CD14-positive monocyte (primary cell): ENCODE measurements at regions not wholly inside any gene's neighbourhood (a gene's known extent, or its start where the extent isn't known, plus 50 kb on each side); places are given as distances from the start of the nearest gene placed in this dataset.

ENCODE experiments used
- DNase-seq, 3 donors: peaks; one replicate each; pipeline ENCODE4 v3.0.0-alpha.2; 2011 to 2022
- H2AFZ ChIP-seq: 2 replicates; pipeline ENCODE4 v1.6.0; 2012; ENCODE audit warnings: mild to moderate bottlenecking, low read depth, low read length, inconsistent platforms; ENCODE audit not compliant: insufficient read depth, poor library complexity, severe bottlenecking
- H3K27ac ChIP-seq, 2 donors: 1 replicate in 1 of 2; 2 replicates in 1 of 2; pipeline ENCODE4 v1.5.1; 2012 to 2013; ENCODE audit warnings: low read length in 2 of 2, control low read depth in 1 of 2, inconsistent platforms in 1 of 2, low read depth in 1 of 2, mild to moderate bottlenecking in 1 of 2
- H3K27me3 ChIP-seq, 2 donors: one replicate each; pipeline versions ENCODE4 v1.6.0 to v1.6.1; 2011 to 2013; ENCODE audit warnings: low read length in 2 of 2; ENCODE audit not compliant: control insufficient read depth in 2 of 2, insufficient read depth in 2 of 2
- H3K36me3 ChIP-seq, 2 donors: replicated peaks in 1 of 2; 1 replicate in 1 of 2; 2 replicates in 1 of 2; pipeline versions ENCODE4 v1.5.1 to v1.6.1; 2012 to 2013; ENCODE audit warnings: low read length in 2 of 2, control low read depth in 1 of 2, inconsistent platforms in 1 of 2, mild to moderate bottlenecking in 1 of 2; ENCODE audit not compliant: insufficient read depth in 2 of 2, control insufficient read depth in 1 of 2
- H3K4me1 ChIP-seq, 2 donors: 1 replicate in 1 of 2; 2 replicates in 1 of 2; pipeline versions ENCODE4 v1.5.1 to v1.6.1; 2012 to 2013; ENCODE audit warnings: low read length in 2 of 2, control low read depth in 1 of 2, inconsistent platforms in 1 of 2, mild to moderate bottlenecking in 1 of 2, moderate library complexity in 1 of 2; ENCODE audit not compliant: insufficient read depth in 2 of 2, control insufficient read depth in 1 of 2
- H3K4me2 ChIP-seq: replicated peaks from 2 replicates; pipeline ENCODE3; 2012; ENCODE audit warnings: low read length, moderate library complexity, mild to moderate bottlenecking; ENCODE audit not compliant: poor library complexity, severe bottlenecking; ENCODE audit errors: extremely low read depth
- H3K4me3 ChIP-seq, 3 experiments: fragments of 200-600 bp in 1 of 3; sonication (generic) in 1 of 3; replicated peaks in 1 of 3; 1 replicate in 2 of 3; 2 replicates in 1 of 3; pipeline ENCODE4 v1.5.1; 2011 to 2013; ENCODE audit warnings: low read length in 3 of 3, mild to moderate bottlenecking in 3 of 3, control low read depth in 2 of 3, low read depth in 2 of 3, inconsistent platforms in 1 of 3, moderate library complexity in 1 of 3
- H3K79me2 ChIP-seq: 2 replicates; pipeline ENCODE4 v1.6.0; 2012; ENCODE audit warnings: mild to moderate bottlenecking, control low read depth, inconsistent platforms, low read length, moderate library complexity; ENCODE audit not compliant: insufficient read depth
- H3K9ac ChIP-seq: 2 replicates; pipeline ENCODE4 v1.6.0; 2017; ENCODE audit warnings: low read length, mild to moderate bottlenecking; ENCODE audit not compliant: insufficient read depth, poor library complexity, severe bottlenecking
- H3K9me3 ChIP-seq, 2 donors: replicated peaks in 1 of 2; 1 replicate in 1 of 2; 2 replicates in 1 of 2; pipeline versions ENCODE4 v1.5.1 to v1.6.1; 2012 to 2013; ENCODE audit warnings: low read length in 2 of 2, control low read depth in 1 of 2; ENCODE audit not compliant: control insufficient read depth in 1 of 2, insufficient read depth in 1 of 2
- H4K20me1 ChIP-seq: 2 replicates; pipeline ENCODE4 v1.6.0; 2012; ENCODE audit warnings: mild to moderate bottlenecking, low read length, control low read depth, moderate library complexity; ENCODE audit not compliant: insufficient read depth
- H3K27ac Mint-ChIP-seq, 7 donors: one replicate each; pipeline ENCODE4 v1.8.0; 2020; ENCODE audit warnings: mild to moderate bottlenecking in 7 of 7, mixed read lengths in 7 of 7, moderate library complexity in 6 of 7, inconsistent platforms in 2 of 7
- H3K27me3 Mint-ChIP-seq, 3 donors: one replicate each; pipeline ENCODE4 v1.8.0; 2021 to 2022; ENCODE audit warnings: low read depth in 3 of 3, mild to moderate bottlenecking in 3 of 3, mixed read lengths in 3 of 3, moderate library complexity in 3 of 3, inconsistent platforms in 1 of 3
- H3K36me3 Mint-ChIP-seq, 2 donors: one replicate each; pipeline ENCODE4 v1.8.0; 2020; ENCODE audit warnings: mixed read lengths in 2 of 2, inconsistent platforms in 1 of 2, mild to moderate bottlenecking in 1 of 2
- H3K4me1 Mint-ChIP-seq: one replicate; pipeline ENCODE4 v1.8.0; 2020; ENCODE audit warnings: mild to moderate bottlenecking, mixed read lengths
- H3K4me3 Mint-ChIP-seq, 2 donors: one replicate each; pipeline ENCODE4 v1.8.0; 2020; ENCODE audit warnings: mild to moderate bottlenecking in 2 of 2, mixed read lengths in 2 of 2, moderate library complexity in 1 of 2
- H3K9me3 Mint-ChIP-seq, 7 donors: one replicate each; pipeline ENCODE4 v1.8.0; 2020 to 2022; ENCODE audit warnings: mixed read lengths in 7 of 7, mild to moderate bottlenecking in 6 of 7, moderate library complexity in 6 of 7, inconsistent platforms in 2 of 7
- WGBS: methylation state at CpG from one replicate; pipeline ENCODE4 v1.1.5; 2013; ENCODE audit warnings: missing lambda C conversion rate; ENCODE audit not compliant: insufficient coverage; 5-methylcytosine and 5-hydroxymethylcytosine counted together
- intact Hi-C, 2 donors: fragments of 100-400 bp; cut with micrococcal nuclease; formaldehyde crosslinking; loops; one replicate each; pipeline versions ENCODE4 v1.15.0 to v1.15.1; 2023
- TF ChIP-seq, protein P1 (sequence below): fragments of 200-600 bp; IDR thresholded peaks from one replicate; pipeline ENCODE4 v1.8.0; 2022; ENCODE audit warnings: antibody characterized with exemption, mild to moderate bottlenecking

DNA sequence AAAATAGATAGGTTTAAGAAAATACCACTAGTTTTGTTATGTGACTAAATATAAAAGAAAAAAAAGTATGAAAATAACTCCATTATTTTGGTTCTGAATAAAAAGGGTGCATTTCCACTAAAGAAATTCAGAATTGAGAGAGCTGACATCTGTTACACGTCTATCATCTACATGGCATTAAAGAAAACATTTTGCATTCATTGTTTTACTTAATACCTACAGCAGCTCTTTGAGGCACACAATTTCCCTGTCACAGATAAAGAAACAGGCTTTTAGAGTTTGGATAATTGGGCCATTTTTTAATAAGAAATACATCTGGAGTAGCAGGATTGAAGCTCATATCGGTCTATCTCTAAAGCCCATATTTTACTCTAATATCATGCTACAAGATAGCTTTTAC lies 145.7 kb upstream of the LUZP2 start:
- no peaks in the 10 kb centered on the region for H3K4me1 Mint-ChIP-seq
- peaks cover 0 to 14% (median 4%) of the 10 kb centered on the region in 7 donors for H3K9me3 Mint-ChIP-seq
- no peaks in the 10 kb centered on the region for H3K36me3 Mint-ChIP-seq
- TF ChIP-seq, protein P1, sequence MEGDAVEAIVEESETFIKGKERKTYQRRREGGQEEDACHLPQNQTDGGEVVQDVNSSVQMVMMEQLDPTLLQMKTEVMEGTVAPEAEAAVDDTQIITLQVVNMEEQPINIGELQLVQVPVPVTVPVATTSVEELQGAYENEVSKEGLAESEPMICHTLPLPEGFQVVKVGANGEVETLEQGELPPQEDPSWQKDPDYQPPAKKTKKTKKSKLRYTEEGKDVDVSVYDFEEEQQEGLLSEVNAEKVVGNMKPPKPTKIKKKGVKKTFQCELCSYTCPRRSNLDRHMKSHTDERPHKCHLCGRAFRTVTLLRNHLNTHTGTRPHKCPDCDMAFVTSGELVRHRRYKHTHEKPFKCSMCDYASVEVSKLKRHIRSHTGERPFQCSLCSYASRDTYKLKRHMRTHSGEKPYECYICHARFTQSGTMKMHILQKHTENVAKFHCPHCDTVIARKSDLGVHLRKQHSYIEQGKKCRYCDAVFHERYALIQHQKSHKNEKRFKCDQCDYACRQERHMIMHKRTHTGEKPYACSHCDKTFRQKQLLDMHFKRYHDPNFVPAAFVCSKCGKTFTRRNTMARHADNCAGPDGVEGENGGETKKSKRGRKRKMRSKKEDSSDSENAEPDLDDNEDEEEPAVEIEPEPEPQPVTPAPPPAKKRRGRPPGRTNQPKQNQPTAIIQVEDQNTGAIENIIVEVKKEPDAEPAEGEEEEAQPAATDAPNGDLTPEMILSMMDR, result no peak
- Histone ChIP-seq H3K79me2 (no peaks in the 10 kb centered on the region), H3K36me3 (no peaks in the 10 kb centered on the region), H3K9me3 (peaks cover 0 to 12% of the 10 kb centered on the region in 2 donors), H4K20me1 (no peaks in the 10 kb centered on the region), H3K27ac (no peak overlapping the region), H3K4me2 (no peak overlapping the region), H3K27me3 (no peaks in the 10 kb centered on the region), H2AFZ (no peak overlapping the region), H3K4me3 (no peak overlapping the region), H3K4me1 (no peaks in the 10 kb centered on the region), H3K9ac (no peak overlapping the region)
- intact Hi-C loops, result no loop called here
- DNase-seq, result no peak
- no CpG with 5 or more reads among the region's 2 CpGs for WGBS
- no peak overlapping the region for H3K4me3 Mint-ChIP-seq
- no peak overlapping the region for H3K27ac Mint-ChIP-seq
- no peaks in the 10 kb centered on the region for H3K27me3 Mint-ChIP-seq

DNA sequence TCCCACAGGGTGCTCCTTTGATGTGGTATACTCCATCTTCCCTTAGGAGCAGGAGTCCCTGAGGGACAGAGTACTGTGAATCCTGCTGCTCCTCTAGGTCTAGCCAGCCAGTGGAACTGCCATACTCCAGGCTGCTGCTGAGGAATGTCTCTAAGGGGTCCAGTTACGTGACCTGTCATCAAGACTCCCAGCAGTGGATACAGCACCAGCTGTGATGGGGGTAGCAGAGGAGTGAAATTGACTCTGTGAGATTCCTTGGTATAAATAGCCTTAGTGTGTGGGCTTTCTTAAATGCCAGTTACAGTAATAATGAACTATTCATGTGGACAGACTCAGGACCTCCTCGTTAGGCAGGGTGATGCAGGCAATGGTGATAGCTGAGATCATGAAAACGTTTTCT lies 140.4 kb upstream of the LUZP2 start:
- Histone ChIP-seq H3K27me3 (no peaks in the 10 kb centered on the region), H3K4me2 (no peak overlapping the region), H3K9ac (no peak overlapping the region), H3K36me3 (no peaks in the 10 kb centered on the region), H4K20me1 (no peaks in the 10 kb centered on the region), H3K27ac (no peak overlapping the region), H3K9me3 (peaks cover 0 to 12% of the 10 kb centered on the region in 2 donors), H3K79me2 (no peaks in the 10 kb centered on the region), H3K4me1 (no peaks in the 10 kb centered on the region), H3K4me3 (no peak overlapping the region), H2AFZ (no peak overlapping the region)
- Mint-ChIP-seq H3K4me3 (no peak overlapping the region), H3K4me1 (no peaks in the 10 kb centered on the region), H3K36me3 (no peaks in the 10 kb centered on the region), H3K9me3 (peaks cover 0 to 12% (median 4%) of the 10 kb centered on the region in 7 donors), H3K27ac (no peak overlapping the region), H3K27me3 (peaks cover 0 to 1% (median 0%) of the 10 kb centered on the region in 3 donors)
- no peak for DNase-seq
- intact Hi-C loops, result no loop called here
- TF ChIP-seq, protein P1, result no peak
- 78% methylated on average over 3 of the region's 3 CpGs for WGBS
